SK-N-SH (cell line): ENCODE measurements at regions not wholly inside any gene's neighbourhood (a gene's known extent, or its start where the extent isn't known, plus 50 kb on each side); places are given as distances from the start of the nearest gene placed in this dataset.
"Not testable (repeated sequence)": the region's sequence is repeated elsewhere in the genome, so short reads cannot be mapped to it uniquely, and the experiment has no call there.

Source experiments
- FOXJ3 ChIP-seq: sonication (generic); formaldehyde crosslinking; IDR thresholded peaks from 2 replicates; pipeline ENCODE4 v1.5.1; 2020; ENCODE audit warnings: mild to moderate bottlenecking, missing genetic modification reagents
- MAX ChIP-seq: IDR thresholded peaks from 2 replicates; pipeline ENCODE4 v1.4.0; 2012; ENCODE audit warnings: low read depth
- POLR2AphosphoS5 ChIP-seq: IDR thresholded peaks from 2 replicates; pipeline ENCODE4 v1.6.1; 2012; ENCODE audit warnings: low read depth, low read length
- TF ChIP-seq, protein P1 (sequence below): fragments of 200-600 bp; sonication (generic); IDR thresholded peaks from 2 replicates; pipeline ENCODE4 v1.6.1; 2017; ENCODE audit warnings: antibody characterized with exemption, mild to moderate bottlenecking, moderate library complexity
- TF ChIP-seq, protein P2 (sequence below): IDR thresholded peaks from 2 replicates; pipeline ENCODE4 v1.4.0; 2012; ENCODE audit warnings: low read depth, borderline replicate concordance

DNA sequence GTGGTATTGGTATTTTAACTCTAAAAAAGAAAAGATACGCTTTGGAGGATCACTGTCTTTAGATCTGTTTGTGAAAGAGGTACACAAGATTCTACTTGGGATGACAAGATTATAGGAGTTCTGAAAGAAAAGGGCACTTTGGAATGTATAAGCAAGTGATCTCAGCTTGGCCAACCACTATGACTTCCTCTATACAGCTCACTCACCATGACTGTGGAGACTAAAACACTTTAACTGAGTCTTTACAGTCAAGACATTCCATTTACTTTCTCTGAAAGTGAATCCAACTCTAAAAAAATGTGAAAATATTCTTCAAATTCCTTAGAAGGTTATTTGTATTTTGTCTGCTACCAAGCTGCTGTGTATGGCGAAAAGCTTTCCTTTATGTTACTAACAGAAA lies 181.7 kb upstream of the KCTD7 start:
- TF ChIP-seq, protein P1, sequence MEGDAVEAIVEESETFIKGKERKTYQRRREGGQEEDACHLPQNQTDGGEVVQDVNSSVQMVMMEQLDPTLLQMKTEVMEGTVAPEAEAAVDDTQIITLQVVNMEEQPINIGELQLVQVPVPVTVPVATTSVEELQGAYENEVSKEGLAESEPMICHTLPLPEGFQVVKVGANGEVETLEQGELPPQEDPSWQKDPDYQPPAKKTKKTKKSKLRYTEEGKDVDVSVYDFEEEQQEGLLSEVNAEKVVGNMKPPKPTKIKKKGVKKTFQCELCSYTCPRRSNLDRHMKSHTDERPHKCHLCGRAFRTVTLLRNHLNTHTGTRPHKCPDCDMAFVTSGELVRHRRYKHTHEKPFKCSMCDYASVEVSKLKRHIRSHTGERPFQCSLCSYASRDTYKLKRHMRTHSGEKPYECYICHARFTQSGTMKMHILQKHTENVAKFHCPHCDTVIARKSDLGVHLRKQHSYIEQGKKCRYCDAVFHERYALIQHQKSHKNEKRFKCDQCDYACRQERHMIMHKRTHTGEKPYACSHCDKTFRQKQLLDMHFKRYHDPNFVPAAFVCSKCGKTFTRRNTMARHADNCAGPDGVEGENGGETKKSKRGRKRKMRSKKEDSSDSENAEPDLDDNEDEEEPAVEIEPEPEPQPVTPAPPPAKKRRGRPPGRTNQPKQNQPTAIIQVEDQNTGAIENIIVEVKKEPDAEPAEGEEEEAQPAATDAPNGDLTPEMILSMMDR = not testable (repeated sequence)
- TF ChIP-seq FOXJ3 (CRISPR knock-in tag); MAX; POLR2AphosphoS5: not testable (repeated sequence)
- TF ChIP-seq, protein P2, sequence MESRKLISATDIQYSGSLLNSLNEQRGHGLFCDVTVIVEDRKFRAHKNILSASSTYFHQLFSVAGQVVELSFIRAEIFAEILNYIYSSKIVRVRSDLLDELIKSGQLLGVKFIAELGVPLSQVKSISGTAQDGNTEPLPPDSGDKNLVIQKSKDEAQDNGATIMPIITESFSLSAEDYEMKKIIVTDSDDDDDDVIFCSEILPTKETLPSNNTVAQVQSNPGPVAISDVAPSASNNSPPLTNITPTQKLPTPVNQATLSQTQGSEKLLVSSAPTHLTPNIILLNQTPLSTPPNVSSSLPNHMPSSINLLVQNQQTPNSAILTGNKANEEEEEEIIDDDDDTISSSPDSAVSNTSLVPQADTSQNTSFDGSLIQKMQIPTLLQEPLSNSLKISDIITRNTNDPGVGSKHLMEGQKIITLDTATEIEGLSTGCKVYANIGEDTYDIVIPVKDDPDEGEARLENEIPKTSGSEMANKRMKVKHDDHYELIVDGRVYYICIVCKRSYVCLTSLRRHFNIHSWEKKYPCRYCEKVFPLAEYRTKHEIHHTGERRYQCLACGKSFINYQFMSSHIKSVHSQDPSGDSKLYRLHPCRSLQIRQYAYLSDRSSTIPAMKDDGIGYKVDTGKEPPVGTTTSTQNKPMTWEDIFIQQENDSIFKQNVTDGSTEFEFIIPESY = not testable (repeated sequence)
